Dermis blood vessel endothelial cell (primary cell): ENCODE measurements at regions not wholly inside any gene's neighbourhood (a gene's known extent, or its start where the extent isn't known, plus 50 kb on each side); places are given as distances from the start of the nearest gene placed in this dataset.
A peak's percentile ranks its signal among the peaks of the same experiment; 100 is the strongest.

Experiments
- DNase-seq: peaks from one replicate; pipeline ENCODE4 v3.0.0; 2010

GRCh38 chrX:78213331-78213730, 73.9 kb upstream of the TAF9B start:
- DNase-seq, result no peak

- peak; percentile 42 for DNase-seq
Observed at GRCh38 chrX:78199851-78200250, 60.4 kb upstream of the TAF9B start.
